HPDE6-E6E7 (cell line): ENCODE measurements at regions not wholly inside any gene's neighbourhood (a gene's known extent, or its start where the extent isn't known, plus 50 kb on each side); places are given as distances from the start of the nearest gene placed in this dataset.

ENCODE experiments used
- DNase-seq: peaks from one replicate; pipeline ENCODE4 v3.0.0; 2011; ENCODE audit warnings: missing footprints; ENCODE audit errors: extremely low spot score

GRCh38 chr15:25960273-25960672, 97.1 kb upstream of the ATP10A start:
- DNase-seq: no peak

- no peak for DNase-seq
These were observed 96.0 kb upstream of the ATP10A start for GRCh38 chr15:25959100-25959499.

- DNase-seq: no peak
These were observed 92.5 kb upstream of the ATP10A start for GRCh38 chr15:25955628-25956027.

GRCh38 chr15:25954398-25954797, 91.3 kb upstream of the ATP10A start:
- no peak for DNase-seq

GRCh38 chr15:25950014-25950413, 86.9 kb upstream of the ATP10A start:
- DNase-seq: no peak

- DNase-seq: no peak
These were observed 84.5 kb upstream of the ATP10A start for GRCh38 chr15:25947323-25948314.

GRCh38 chr15:25946241-25946805, 83.2 kb upstream of the ATP10A start:
- no peak for DNase-seq

GRCh38 chr15:25944386-25944785, 81.3 kb upstream of the ATP10A start:
- no peak for DNase-seq

GRCh38 chr15:25943831-25944230, 80.7 kb upstream of the ATP10A start:
- no peak for DNase-seq

- DNase-seq: no peak
These were observed 76.0 kb upstream of the ATP10A start for GRCh38 chr15:25939122-25939521.

GRCh38 chr15:25937796-25938195, 74.7 kb upstream of the ATP10A start:
- no peak for DNase-seq

GRCh38 chr15:25936004-25936403, 72.9 kb upstream of the ATP10A start:
- no peak for DNase-seq

- DNase-seq: no peak
These were observed 70.5 kb upstream of the ATP10A start for GRCh38 chr15:25933456-25934158.

GRCh38 chr15:25932696-25933095, 69.6 kb upstream of the ATP10A start:
- DNase-seq: no peak

GRCh38 chr15:25931851-25932250, 68.7 kb upstream of the ATP10A start:
- DNase-seq: no peak

GRCh38 chr15:25930931-25931330, 67.8 kb upstream of the ATP10A start:
- DNase-seq: no peak
